ENCODE measurements at regions not wholly inside any gene's neighbourhood (a gene's known extent, or its start where the extent isn't known, plus 50 kb on each side); places are given as distances from the start of the nearest gene placed in this dataset.

DNA sequence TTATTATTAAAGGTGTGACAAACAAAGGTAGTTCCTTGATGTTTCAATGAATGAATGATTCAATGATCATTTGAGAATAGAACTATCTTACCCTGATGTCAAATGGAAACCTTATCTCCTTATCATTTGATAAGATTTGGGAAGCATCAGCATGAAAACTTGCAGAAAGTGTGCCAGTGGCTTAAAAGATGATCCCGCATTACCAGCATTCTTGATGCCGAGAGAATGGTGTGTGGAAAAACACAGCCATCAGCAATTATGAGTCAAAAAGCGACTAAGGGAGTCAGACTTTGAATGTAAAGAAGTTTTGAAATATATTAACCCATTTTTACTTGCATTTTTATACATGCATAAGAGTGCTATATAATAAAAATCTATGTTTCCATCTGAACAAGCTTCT is 93.7 kb downstream of the MAIP1 start:
- TF ChIP-seq CTCF (IDR thresholded peaks at IDR 0.05; ENCODE audit: low read length), result no peak
- TF ChIP-seq EZH2 (IDR thresholded peaks at IDR 0.05; ENCODE audit: borderline replicate concordance, low read length), result no peak

Measured in OCI-LY1 (cell line).